LNCAP (cell line): ENCODE measurements at regions not wholly inside any gene's neighbourhood (a gene's known extent, or its start where the extent isn't known, plus 50 kb on each side); places are given as distances from the start of the nearest gene placed in this dataset.

ENCODE experiments used
- CTCF ChIP-seq: fragments of 450-650 bp; IDR thresholded peaks from 2 replicates; pipeline ENCODE4 v1.5.1; 2017; ENCODE audit warnings: mild to moderate bottlenecking

DNA sequence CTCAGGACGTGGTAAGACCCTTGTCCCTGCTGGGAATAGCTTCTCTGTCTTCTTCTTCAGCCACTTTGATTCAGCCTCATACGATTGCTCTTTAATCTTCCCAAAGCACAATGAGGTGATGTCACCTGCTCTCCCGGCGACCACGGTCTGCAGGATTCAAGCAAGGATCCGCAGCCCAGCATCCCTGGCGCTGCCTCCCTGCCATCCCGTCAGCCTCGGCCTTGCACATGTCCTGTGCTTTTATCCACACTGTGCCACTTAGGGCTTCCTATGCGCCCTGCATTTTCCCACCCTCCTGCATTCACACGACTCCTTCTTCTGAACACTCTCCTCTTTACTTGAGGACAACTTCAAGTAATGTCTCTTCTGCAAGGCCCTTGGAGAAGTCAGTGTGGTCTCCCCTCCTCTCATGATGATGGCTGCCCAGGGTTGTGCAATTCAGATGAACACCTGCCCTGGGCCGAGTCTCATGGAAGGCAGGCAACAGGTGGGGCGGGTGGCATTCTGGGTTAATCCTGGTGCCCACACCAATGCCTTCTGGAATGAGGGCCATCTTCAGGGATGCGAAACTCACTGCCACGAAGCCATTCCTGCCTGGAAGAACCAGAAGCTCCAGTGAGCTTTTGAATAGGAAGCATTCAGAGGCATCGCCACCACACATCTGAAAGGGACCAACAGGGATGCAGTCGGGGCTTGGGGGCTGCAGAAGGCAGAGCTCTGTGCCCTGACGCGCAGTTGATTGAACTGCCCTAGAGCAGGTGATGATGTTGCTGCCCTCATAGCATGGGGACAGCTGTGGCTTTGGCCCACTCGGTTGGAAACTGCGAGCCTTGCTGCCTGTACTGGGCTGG is 287.5 kb downstream of the GLRX3 start:
- no peak for TF ChIP-seq CTCF

- TF ChIP-seq CTCF = no peak
Measured at GRCh38 chr10:130424418-130424817, 288.2 kb downstream of the GLRX3 start.

- TF ChIP-seq CTCF = no peak
Measured at GRCh38 chr10:130425169-130425568, 289.0 kb downstream of the GLRX3 start.

DNA sequence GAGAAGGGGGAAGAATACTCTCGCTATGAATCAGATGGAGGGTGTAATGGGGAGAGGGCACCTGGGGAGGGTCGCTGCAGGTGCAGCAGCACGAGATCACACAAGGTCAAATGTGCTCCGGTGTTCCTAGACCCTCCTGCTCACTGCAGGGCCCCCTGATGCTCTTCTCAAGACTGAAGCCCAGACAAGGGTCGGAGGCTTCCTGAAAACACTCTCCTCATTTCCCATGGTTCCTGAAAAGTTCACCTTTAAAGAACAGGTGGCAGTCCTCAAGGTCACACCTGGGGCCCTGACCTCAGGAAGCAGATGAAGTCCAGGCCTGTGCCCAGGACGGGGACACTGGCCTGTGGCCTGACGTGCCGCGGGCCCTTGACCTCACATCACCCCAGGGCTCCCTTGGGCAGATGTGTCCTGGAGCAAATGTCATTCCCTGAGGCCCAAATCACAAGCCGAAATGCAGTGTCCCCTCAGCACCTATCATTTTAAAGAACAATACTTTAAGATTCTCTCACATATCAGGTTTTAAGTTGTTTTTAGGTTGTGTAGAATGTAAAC is 289.8 kb downstream of the GLRX3 start:
- no peak for TF ChIP-seq CTCF

GRCh38 chr10:130427216-130427722 is 291.1 kb downstream of the GLRX3 start:
- TF ChIP-seq CTCF = no peak

GRCh38 chr10:130428936-130429335 is 292.7 kb downstream of the GLRX3 start:
- TF ChIP-seq CTCF = no peak

GRCh38 chr10:130429809-130430208 is 293.6 kb downstream of the GLRX3 start:
- no peak for TF ChIP-seq CTCF
